SJCRH30 (cell line): ENCODE measurements at regions not wholly inside any gene's neighbourhood (a gene's known extent, or its start where the extent isn't known, plus 50 kb on each side); places are given as distances from the start of the nearest gene placed in this dataset.
"Not testable (repeated sequence)": the region's sequence is repeated elsewhere in the genome, so short reads cannot be mapped to it uniquely, and the experiment has no call there.

Experiments
- DNase-seq, 2 experiments: peaks; one replicate each; pipeline ENCODE4 v3.0.0-alpha.2; 2015 to 2020
- H3K27ac ChIP-seq: fragments of 250-450 bp; sonication (Bioruptor Pico); 2 replicates; pipeline ENCODE4 v1.5.1; 2020; ENCODE audit warnings: mild to moderate bottlenecking, moderate library complexity
- H3K27me3 ChIP-seq: fragments of 250-450 bp; sonication (Bioruptor Pico); 2 replicates; pipeline ENCODE4 v1.5.1; 2020; ENCODE audit warnings: mild to moderate bottlenecking, moderate library complexity
- H3K36me3 ChIP-seq: fragments of 250-450 bp; sonication (Bioruptor Pico); 2 replicates; pipeline ENCODE4 v1.5.1; 2020; ENCODE audit warnings: mild to moderate bottlenecking, moderate library complexity
- H3K4me1 ChIP-seq: fragments of 250-450 bp; sonication (Bioruptor Pico); 2 replicates; pipeline ENCODE4 v1.5.1; 2020; ENCODE audit warnings: mild to moderate bottlenecking, moderate library complexity
- H3K4me3 ChIP-seq: fragments of 250-450 bp; sonication (Bioruptor Pico); 2 replicates; pipeline ENCODE4 v1.5.1; 2020; ENCODE audit warnings: mild to moderate bottlenecking, moderate library complexity
- H3K9me3 ChIP-seq: fragments of 250-450 bp; sonication (Bioruptor Pico); replicated peaks from 2 replicates; pipeline ENCODE4 v1.5.1; 2020; ENCODE audit warnings: mild to moderate bottlenecking, moderate library complexity

- no peak overlapping the region for H3K4me3 ChIP-seq
- DNase-seq, result peak in 1 of 2 experiments; percentile 21
- H3K4me1 ChIP-seq, result peaks cover 41% of the 10 kb centered on the region
- H3K9me3 ChIP-seq, result peaks cover 10% of the 10 kb centered on the region; the same call in 1 of the 2 replicates
- no peaks in the 10 kb centered on the region for H3K27me3 ChIP-seq
- H3K27ac ChIP-seq, result no peak overlapping the region
- H3K36me3 ChIP-seq, result no peaks in the 10 kb centered on the region
Measured at GRCh38 chr10:121311812-121312443, 286.3 kb downstream of the FGFR2 start.

DNA sequence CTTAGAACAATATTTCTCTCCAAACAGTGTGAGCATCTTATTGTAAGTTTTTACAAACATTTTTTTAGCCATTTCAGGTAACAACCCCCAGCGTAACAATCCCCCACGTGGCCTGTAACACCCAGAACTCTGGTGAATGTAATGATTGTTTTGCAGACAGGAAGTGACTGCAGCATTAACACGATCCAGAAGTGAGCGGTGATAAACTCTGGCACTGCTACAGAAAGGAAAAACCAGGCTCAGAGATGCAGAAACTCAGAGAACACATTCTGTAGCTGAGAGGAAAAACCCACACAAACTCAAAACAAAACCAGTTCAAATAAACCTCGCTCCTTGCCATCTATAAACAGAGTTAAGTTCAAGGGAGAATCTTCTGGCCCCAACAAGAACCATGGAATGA is 285.7 kb downstream of the FGFR2 start:
- no peaks in the 10 kb centered on the region for H3K36me3 ChIP-seq
- no peaks in the 10 kb centered on the region for H3K27me3 ChIP-seq
- peaks cover 41% of the 10 kb centered on the region for H3K4me1 ChIP-seq
- peaks cover 9% of the 10 kb centered on the region; the same call in 1 of the 2 replicates for H3K9me3 ChIP-seq
- peak overlapping the region; percentile 8; the same call in 1 of the 2 replicates for H3K27ac ChIP-seq
- DNase-seq, result peak in 1 of 2 experiments; percentile 33
- H3K4me3 ChIP-seq, result no peak overlapping the region

- H3K27ac ChIP-seq, result peak overlapping the region; percentile 8; the same call in 1 of the 2 replicates
- H3K9me3 ChIP-seq, result 0 out of 2 replicates have a peak, but pooled peaks cover 5% of the 10 kb centered on the region
- DNase-seq, result peak; percentile 55 to 66
- H3K36me3 ChIP-seq, result no peaks in the 10 kb centered on the region
- H3K27me3 ChIP-seq, result no peaks in the 10 kb centered on the region
- H3K4me3 ChIP-seq, result no peak overlapping the region
- peaks cover 41% of the 10 kb centered on the region for H3K4me1 ChIP-seq
Measured at GRCh38 chr10:121313119-121313875, 284.9 kb downstream of the FGFR2 start.

GRCh38 chr10:121316432-121316831 is 281.8 kb downstream of the FGFR2 start:
- peaks cover 21% of the 10 kb centered on the region for H3K4me1 ChIP-seq
- no peak for DNase-seq
- 0 out of 2 replicates have a peak, but pooled peaks cover 6% of the 10 kb centered on the region for H3K9me3 ChIP-seq
- H3K27me3 ChIP-seq, result no peaks in the 10 kb centered on the region
- no peak overlapping the region for H3K27ac ChIP-seq
- no peaks in the 10 kb centered on the region for H3K36me3 ChIP-seq
- H3K4me3 ChIP-seq, result no peak overlapping the region

- H3K4me3 ChIP-seq, result no peak overlapping the region
- no peaks in the 10 kb centered on the region for H3K36me3 ChIP-seq
- DNase-seq, result no peak
Measured at GRCh38 chr10:121317374-121317773, 280.9 kb downstream of the FGFR2 start.

DNA sequence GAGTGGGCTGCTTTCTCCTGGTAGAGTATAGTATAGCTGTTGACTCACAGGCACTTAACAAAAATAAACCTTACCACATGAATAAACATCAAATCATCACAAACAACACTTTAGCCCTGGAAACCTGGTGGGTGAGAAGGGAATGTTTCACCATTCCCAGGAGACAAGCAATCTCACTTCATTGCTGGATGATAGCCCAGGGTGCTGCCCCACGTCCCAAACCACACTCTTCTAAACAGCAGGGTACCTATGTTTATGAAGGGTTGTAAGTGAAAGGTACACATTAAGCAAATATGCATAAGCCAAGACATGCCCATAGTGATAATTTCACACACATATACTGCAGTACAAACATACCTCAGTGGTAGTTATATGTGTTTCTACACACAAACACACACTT is 276.2 kb downstream of the FGFR2 start:
- no peaks in the 10 kb centered on the region for H3K27me3 ChIP-seq
- 0 out of 2 replicates have a peak, but pooled peaks cover 10% of the 10 kb centered on the region for H3K9me3 ChIP-seq
- H3K36me3 ChIP-seq, result no peaks in the 10 kb centered on the region
- no peak overlapping the region for H3K27ac ChIP-seq
- peaks cover 4% of the 10 kb centered on the region for H3K4me1 ChIP-seq
- DNase-seq, result no peak
- H3K4me3 ChIP-seq, result no peak overlapping the region

More at GRCh38 chr10:121317374-121317773, 280.9 kb downstream of the FGFR2 start:
- no peaks in the 10 kb centered on the region for H3K27me3 ChIP-seq
- H3K27ac ChIP-seq, result no peak overlapping the region
- 0 out of 2 replicates have a peak, but pooled peaks cover 6% of the 10 kb centered on the region for H3K9me3 ChIP-seq
- peaks cover 11% of the 10 kb centered on the region for H3K4me1 ChIP-seq

DNA sequence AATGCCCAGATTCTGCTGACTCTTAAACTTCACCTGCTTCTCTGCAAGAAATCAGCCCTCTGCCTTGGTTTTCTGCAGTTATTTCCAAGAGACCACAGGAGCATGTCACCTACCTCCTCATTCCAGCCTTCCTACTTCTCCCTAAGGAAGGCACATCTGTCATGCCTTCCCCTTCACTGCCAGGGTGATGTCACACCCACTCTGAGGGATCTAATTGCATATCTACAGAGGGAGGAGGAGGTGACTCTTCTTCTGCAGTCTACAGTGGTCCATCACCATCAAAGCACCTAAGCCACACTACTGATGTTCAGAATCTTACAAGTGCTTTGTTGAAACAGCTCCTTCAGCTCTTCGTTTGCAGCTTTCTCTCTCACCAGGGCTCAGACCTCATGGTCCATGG is 275.5 kb downstream of the FGFR2 start:
- Histone ChIP-seq H3K27ac (no peak overlapping the region), H3K27me3 (no peaks in the 10 kb centered on the region), H3K4me1 (peaks cover 4% of the 10 kb centered on the region), H3K9me3 (peaks cover 10% of the 10 kb centered on the region; the same call in 1 of the 2 replicates), H3K4me3 (no peak overlapping the region), H3K36me3 (no peaks in the 10 kb centered on the region)
- DNase-seq, result peak in 1 of 2 experiments; percentile 41

GRCh38 chr10:121323443-121323842 is 274.8 kb downstream of the FGFR2 start:
- Histone ChIP-seq H3K27ac (no peak overlapping the region), H3K9me3 (peaks cover 6% of the 10 kb centered on the region; the same call in 1 of the 2 replicates), H3K4me3 (no peak overlapping the region), H3K27me3 (no peaks in the 10 kb centered on the region), H3K36me3 (no peaks in the 10 kb centered on the region), H3K4me1 (peaks cover 4% of the 10 kb centered on the region)
- no peak for DNase-seq

- peaks cover 4% of the 10 kb centered on the region for H3K4me1 ChIP-seq
Measured at GRCh38 chr10:121324678-121325213, 273.5 kb downstream of the FGFR2 start.

GRCh38 chr10:121325490-121326231 is 272.6 kb downstream of the FGFR2 start:
- H3K36me3 ChIP-seq, result no peaks in the 10 kb centered on the region
- no peak for DNase-seq
- H3K27ac ChIP-seq, result no peak overlapping the region
- H3K9me3 ChIP-seq, result peaks cover 4% of the 10 kb centered on the region; the same call in 1 of the 2 replicates
- peaks cover 4% of the 10 kb centered on the region for H3K4me1 ChIP-seq
- no peak overlapping the region for H3K4me3 ChIP-seq
- H3K27me3 ChIP-seq, result no peaks in the 10 kb centered on the region

More at GRCh38 chr10:121324678-121325213, 273.5 kb downstream of the FGFR2 start:
- Histone ChIP-seq H3K4me3 (no peak overlapping the region), H3K9me3 (peaks cover 4% of the 10 kb centered on the region; the same call in 1 of the 2 replicates), H3K27ac (no peak overlapping the region), H3K27me3 (no peaks in the 10 kb centered on the region), H3K36me3 (no peaks in the 10 kb centered on the region)
- no peak for DNase-seq

- no peak overlapping the region for H3K4me3 ChIP-seq
- no peak overlapping the region for H3K27ac ChIP-seq
- peaks cover 4% of the 10 kb centered on the region; the same call in 1 of the 2 replicates for H3K9me3 ChIP-seq
- H3K36me3 ChIP-seq, result no peaks in the 10 kb centered on the region
- no peak for DNase-seq
- no peaks in the 10 kb centered on the region for H3K27me3 ChIP-seq
- H3K4me1 ChIP-seq, result peaks cover 4% of the 10 kb centered on the region
Measured at GRCh38 chr10:121326905-121327304, 271.3 kb downstream of the FGFR2 start.

DNA sequence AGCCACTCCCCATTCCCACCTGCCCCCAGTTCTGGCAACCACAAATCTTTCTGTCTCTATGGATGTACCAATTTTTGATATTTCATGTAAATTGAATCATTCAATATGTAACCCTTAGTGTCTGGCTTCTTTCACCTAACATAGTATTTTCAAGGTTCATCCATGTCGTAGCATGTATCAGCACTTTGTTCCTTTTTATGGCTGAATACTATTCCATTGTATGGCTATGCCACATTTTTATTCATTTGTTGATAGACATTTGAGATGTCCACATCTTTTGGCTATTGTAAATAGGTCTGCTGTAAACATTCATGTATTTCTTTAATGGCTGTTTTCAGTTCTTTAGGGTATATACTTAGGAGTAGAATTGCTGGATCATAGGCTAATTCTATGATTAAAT is 270.5 kb downstream of the FGFR2 start:
- Histone ChIP-seq H3K4me3 (no peak overlapping the region), H3K36me3 (no peaks in the 10 kb centered on the region), H3K4me1 (peaks cover 3% of the 10 kb centered on the region), H3K9me3 (peaks cover 4% of the 10 kb centered on the region; the same call in 1 of the 2 replicates), H3K27me3 (no peaks in the 10 kb centered on the region), H3K27ac (no peak overlapping the region)
- no peak for DNase-seq

DNA sequence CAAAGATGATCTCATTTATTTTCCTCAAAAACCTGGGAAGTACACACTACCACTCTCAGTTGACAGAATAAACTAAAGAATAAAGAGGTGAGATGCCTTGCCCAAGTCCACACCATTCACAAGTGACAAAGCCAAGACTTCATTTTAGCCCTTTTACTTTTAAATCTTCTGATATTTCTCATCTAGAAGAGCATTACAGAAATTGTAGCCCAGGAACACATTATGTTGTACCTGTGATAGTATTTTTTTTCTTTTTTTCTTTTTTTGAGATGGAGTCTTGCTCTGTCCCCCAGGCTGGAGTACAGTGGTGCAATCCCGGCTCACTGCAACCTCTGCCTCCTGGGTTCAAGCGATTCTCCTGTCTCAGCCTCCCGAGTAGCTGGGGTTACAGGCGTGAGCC is 268.6 kb downstream of the FGFR2 start:
- H3K4me3 ChIP-seq, H3K9me3 ChIP-seq, H3K4me1 ChIP-seq, DNase-seq, H3K27ac ChIP-seq, H3K27me3 ChIP-seq, H3K36me3 ChIP-seq: not testable (repeated sequence)

DNA sequence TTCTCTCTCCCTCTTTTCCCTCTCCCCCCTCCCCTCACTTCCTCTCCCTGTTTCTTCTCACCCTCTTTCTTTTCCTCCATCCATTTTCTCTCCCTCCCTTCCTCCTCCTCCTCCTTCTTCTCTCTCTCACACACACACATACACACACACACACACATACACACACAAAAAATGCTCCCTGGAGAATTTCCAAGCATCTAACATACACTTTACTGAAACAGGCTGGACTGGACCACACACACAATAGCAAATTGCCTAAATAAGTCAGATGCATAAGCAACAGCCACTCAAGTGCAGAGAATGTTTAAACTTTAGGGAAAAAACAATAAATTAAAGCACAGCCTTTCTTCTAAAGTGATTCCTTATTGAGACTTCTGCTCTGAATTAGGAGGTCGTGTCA is 267.7 kb downstream of the FGFR2 start:
- Histone ChIP-seq H3K4me1 (peaks cover 6% of the 10 kb centered on the region; the same call in 1 of the 2 replicates), H3K4me3 (no peak overlapping the region), H3K27me3 (no peaks in the 10 kb centered on the region), H3K9me3 (no peaks in the 10 kb centered on the region; the same call in 1 of the 2 replicates), H3K27ac (no peak overlapping the region), H3K36me3 (no peaks in the 10 kb centered on the region)
- no peak for DNase-seq
